ENCODE measurements at regions not wholly inside any gene's neighbourhood (a gene's known extent, or its start where the extent isn't known, plus 50 kb on each side); places are given as distances from the start of the nearest gene placed in this dataset.
"Not testable (repeated sequence)": the region's sequence is repeated elsewhere in the genome, so short reads cannot be mapped to it uniquely, and the experiment has no call there.

- TF ChIP-seq, protein P1, sequence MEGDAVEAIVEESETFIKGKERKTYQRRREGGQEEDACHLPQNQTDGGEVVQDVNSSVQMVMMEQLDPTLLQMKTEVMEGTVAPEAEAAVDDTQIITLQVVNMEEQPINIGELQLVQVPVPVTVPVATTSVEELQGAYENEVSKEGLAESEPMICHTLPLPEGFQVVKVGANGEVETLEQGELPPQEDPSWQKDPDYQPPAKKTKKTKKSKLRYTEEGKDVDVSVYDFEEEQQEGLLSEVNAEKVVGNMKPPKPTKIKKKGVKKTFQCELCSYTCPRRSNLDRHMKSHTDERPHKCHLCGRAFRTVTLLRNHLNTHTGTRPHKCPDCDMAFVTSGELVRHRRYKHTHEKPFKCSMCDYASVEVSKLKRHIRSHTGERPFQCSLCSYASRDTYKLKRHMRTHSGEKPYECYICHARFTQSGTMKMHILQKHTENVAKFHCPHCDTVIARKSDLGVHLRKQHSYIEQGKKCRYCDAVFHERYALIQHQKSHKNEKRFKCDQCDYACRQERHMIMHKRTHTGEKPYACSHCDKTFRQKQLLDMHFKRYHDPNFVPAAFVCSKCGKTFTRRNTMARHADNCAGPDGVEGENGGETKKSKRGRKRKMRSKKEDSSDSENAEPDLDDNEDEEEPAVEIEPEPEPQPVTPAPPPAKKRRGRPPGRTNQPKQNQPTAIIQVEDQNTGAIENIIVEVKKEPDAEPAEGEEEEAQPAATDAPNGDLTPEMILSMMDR (IDR thresholded peaks at IDR 0.05; ENCODE audit: poor library complexity, severe bottlenecking): no peak
Measured at GRCh38 chr9:84514421-84514820, 155.1 kb upstream of the NTRK2 start.

GRCh38 chr9:84517026-84517425 is 152.5 kb upstream of the NTRK2 start:
- Histone ChIP-seq H3K27ac (ENCODE audit: poor library complexity, severe bottlenecking) (no peak overlapping the region), H3K4me1 (ENCODE audit: insufficient read depth, poor library complexity, severe bottlenecking) (no peaks in the 10 kb centered on the region), H3K27me3 (ENCODE audit: insufficient read depth, poor library complexity, severe bottlenecking) (no peaks in the 10 kb centered on the region), H3K4me3 (ENCODE audit: severe bottlenecking) (no peak overlapping the region), H3K36me3 (ENCODE audit: low read depth) (no peaks in the 10 kb centered on the region), H3K9me3 (ENCODE audit: severe bottlenecking) (no peaks in the 10 kb centered on the region)
- DNase-seq (ENCODE audit: low spot score): no peak
- ATAC-seq (ENCODE audit: low read depth): no peak
- TF ChIP-seq, protein P1 (IDR thresholded peaks at IDR 0.05; ENCODE audit: poor library complexity, severe bottlenecking): no peak

More at GRCh38 chr9:84514421-84514820, 155.1 kb upstream of the NTRK2 start:
- no peaks in the 10 kb centered on the region for H3K27me3 ChIP-seq (ENCODE audit: insufficient read depth, poor library complexity, severe bottlenecking)
- DNase-seq (ENCODE audit: low spot score) (no peak), ATAC-seq (ENCODE audit: low read depth) (no peak)
- no peaks in the 10 kb centered on the region for H3K9me3 ChIP-seq (ENCODE audit: severe bottlenecking)
- no peaks in the 10 kb centered on the region for H3K4me1 ChIP-seq (ENCODE audit: insufficient read depth, poor library complexity, severe bottlenecking)
- H3K36me3 ChIP-seq (ENCODE audit: low read depth): no peaks in the 10 kb centered on the region
- H3K27ac ChIP-seq (ENCODE audit: poor library complexity, severe bottlenecking): no peak overlapping the region
- H3K4me3 ChIP-seq (ENCODE audit: severe bottlenecking): no peak overlapping the region

DNA sequence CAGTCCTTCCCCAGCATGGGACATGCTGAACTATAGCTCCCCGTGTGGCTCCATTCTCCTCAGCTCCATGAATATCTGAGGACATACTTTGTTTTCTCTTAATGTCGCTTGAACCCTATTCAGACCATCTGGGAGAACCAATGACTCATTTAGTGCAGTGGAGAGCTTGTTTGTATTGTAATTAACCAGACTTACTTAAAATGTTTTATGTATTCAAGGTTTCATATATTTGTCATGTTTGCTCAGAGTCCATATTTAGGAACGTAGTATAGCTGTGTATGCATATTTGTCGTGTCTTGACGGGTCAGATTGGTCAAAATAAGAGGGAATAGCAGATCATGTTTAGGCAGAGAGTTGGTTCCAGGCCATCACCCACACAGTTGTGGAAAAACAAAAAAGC is 150.1 kb upstream of the NTRK2 start:
- Histone ChIP-seq H3K4me1 (ENCODE audit: insufficient read depth, poor library complexity, severe bottlenecking) (no peaks in the 10 kb centered on the region), H3K36me3 (ENCODE audit: low read depth) (no peaks in the 10 kb centered on the region), H3K9me3 (ENCODE audit: severe bottlenecking) (no peaks in the 10 kb centered on the region), H3K27ac (ENCODE audit: poor library complexity, severe bottlenecking) (no peak overlapping the region), H3K4me3 (ENCODE audit: severe bottlenecking) (no peak overlapping the region), H3K27me3 (ENCODE audit: insufficient read depth, poor library complexity, severe bottlenecking) (no peaks in the 10 kb centered on the region)
- DNase-seq (ENCODE audit: low spot score): no peak
- TF ChIP-seq, protein P1 (IDR thresholded peaks at IDR 0.05; ENCODE audit: poor library complexity, severe bottlenecking): no peak
- no peak for ATAC-seq (ENCODE audit: low read depth)

- no peaks in the 10 kb centered on the region for H3K36me3 ChIP-seq (ENCODE audit: low read depth)
- DNase-seq (ENCODE audit: low spot score) (no peak), ATAC-seq (ENCODE audit: low read depth) (no peak)
- no peaks in the 10 kb centered on the region for H3K27me3 ChIP-seq (ENCODE audit: insufficient read depth, poor library complexity, severe bottlenecking)
- TF ChIP-seq, protein P1 (IDR thresholded peaks at IDR 0.05; ENCODE audit: poor library complexity, severe bottlenecking): no peak
- H3K27ac ChIP-seq (ENCODE audit: poor library complexity, severe bottlenecking): no peak overlapping the region
- H3K4me1 ChIP-seq (ENCODE audit: insufficient read depth, poor library complexity, severe bottlenecking): no peaks in the 10 kb centered on the region
- H3K9me3 ChIP-seq (ENCODE audit: severe bottlenecking): no peaks in the 10 kb centered on the region
- no peak overlapping the region for H3K4me3 ChIP-seq (ENCODE audit: severe bottlenecking)
Measured at GRCh38 chr9:84521208-84521607, 148.3 kb upstream of the NTRK2 start.

GRCh38 chr9:84526211-84526610 is 143.3 kb upstream of the NTRK2 start:
- H3K36me3 ChIP-seq (ENCODE audit: low read depth); H3K27ac ChIP-seq (ENCODE audit: poor library complexity, severe bottlenecking); H3K9me3 ChIP-seq (ENCODE audit: severe bottlenecking); DNase-seq (ENCODE audit: low spot score); H3K4me1 ChIP-seq (ENCODE audit: insufficient read depth, poor library complexity, severe bottlenecking); H3K4me3 ChIP-seq (ENCODE audit: severe bottlenecking); H3K27me3 ChIP-seq (ENCODE audit: insufficient read depth, poor library complexity, severe bottlenecking); ATAC-seq (ENCODE audit: low read depth): not testable (repeated sequence)

DNA sequence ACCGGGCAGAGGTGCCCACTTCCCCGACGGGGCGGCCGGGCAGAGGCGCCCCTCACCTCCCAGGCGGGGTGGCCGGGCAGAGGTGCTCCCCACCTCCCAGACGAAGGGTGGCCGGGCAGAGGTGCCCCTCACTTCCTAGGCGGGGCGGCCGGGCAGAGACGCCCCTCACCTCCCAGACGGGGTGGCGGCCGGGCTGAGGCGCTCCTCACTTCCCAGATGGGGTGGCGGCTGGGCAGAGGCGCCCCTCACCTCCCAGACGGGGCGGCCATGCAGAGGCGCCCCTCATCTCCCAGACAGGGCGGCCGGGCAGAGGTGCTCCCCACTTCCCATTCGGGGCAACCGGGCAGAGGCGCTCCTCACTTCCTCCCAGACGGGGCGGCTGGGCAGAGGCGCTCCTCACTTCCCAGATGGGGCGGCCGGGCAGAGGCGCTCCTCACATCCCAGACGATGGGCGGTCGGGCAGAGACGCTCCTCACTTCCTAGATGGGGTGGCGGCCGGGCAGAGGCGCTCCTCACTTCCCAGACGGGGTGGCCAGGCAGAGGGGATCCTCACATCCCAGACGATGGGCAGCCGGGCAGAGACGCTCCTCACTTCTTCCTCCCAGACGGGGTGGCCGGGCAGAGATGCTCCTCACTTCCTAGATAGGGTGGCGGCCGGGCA is 142.3 kb upstream of the NTRK2 start:
- not testable (repeated sequence) for H3K4me1 ChIP-seq (ENCODE audit: insufficient read depth, poor library complexity, severe bottlenecking); DNase-seq (ENCODE audit: low spot score); H3K27me3 ChIP-seq (ENCODE audit: insufficient read depth, poor library complexity, severe bottlenecking); H3K36me3 ChIP-seq (ENCODE audit: low read depth); ATAC-seq (ENCODE audit: low read depth); H3K27ac ChIP-seq (ENCODE audit: poor library complexity, severe bottlenecking); H3K4me3 ChIP-seq (ENCODE audit: severe bottlenecking); H3K9me3 ChIP-seq (ENCODE audit: severe bottlenecking)

- ATAC-seq (ENCODE audit: low read depth); DNase-seq (ENCODE audit: low spot score); H3K9me3 ChIP-seq (ENCODE audit: severe bottlenecking); H3K36me3 ChIP-seq (ENCODE audit: low read depth); H3K4me1 ChIP-seq (ENCODE audit: insufficient read depth, poor library complexity, severe bottlenecking); H3K27ac ChIP-seq (ENCODE audit: poor library complexity, severe bottlenecking); H3K27me3 ChIP-seq (ENCODE audit: insufficient read depth, poor library complexity, severe bottlenecking); H3K4me3 ChIP-seq (ENCODE audit: severe bottlenecking): not testable (repeated sequence)
Measured at GRCh38 chr9:84535973-84536372, 133.6 kb upstream of the NTRK2 start.
